Nephron progenitor cell (in vitro differentiated cells): ENCODE measurements at regions not wholly inside any gene's neighbourhood (a gene's known extent, or its start where the extent isn't known, plus 50 kb on each side); places are given as distances from the start of the nearest gene placed in this dataset.

Experiments
- DNase-seq: peaks from one replicate; pipeline ENCODE4 v3.0.0; 2021
- H3K27ac Mint-ChIP-seq: 2 replicates; pipeline ENCODE4 v1.8.0; 2021; ENCODE audit warnings: mild to moderate bottlenecking, moderate library complexity, mixed read lengths
- H3K27me3 Mint-ChIP-seq: 2 replicates; pipeline ENCODE4 v1.8.0; 2021; ENCODE audit warnings: mild to moderate bottlenecking, low read depth, mixed read lengths; ENCODE audit not compliant: poor library complexity
- H3K36me3 Mint-ChIP-seq: 2 replicates; pipeline ENCODE4 v1.8.0; 2021; ENCODE audit warnings: low read depth, mixed read lengths
- H3K4me1 Mint-ChIP-seq: 2 replicates; pipeline ENCODE4 v1.8.0; 2021; ENCODE audit warnings: mixed read lengths
- H3K4me3 Mint-ChIP-seq: 2 replicates; pipeline ENCODE4 v1.8.0; 2021; ENCODE audit warnings: mild to moderate bottlenecking, moderate library complexity, mixed read lengths
- H3K9me3 Mint-ChIP-seq: 2 replicates; pipeline ENCODE4 v1.8.0; 2021; ENCODE audit warnings: mild to moderate bottlenecking, moderate library complexity, mixed read lengths
- CTCF ChIP-seq: fragments of 200-600 bp; sonication (generic); IDR thresholded peaks from 2 replicates; pipeline ENCODE4 v1.5.0; 2021; ENCODE audit warnings: antibody characterized with exemption

GRCh38 chr16:17647879-17648872 is 177.4 kb upstream of the XYLT1 start:
- Mint-ChIP-seq H3K4me1 (peaks cover 47% of the 10 kb centered on the region), H3K36me3 (no peaks in the 10 kb centered on the region), H3K27me3 (no peaks in the 10 kb centered on the region), H3K27ac (no peak overlapping the region), H3K9me3 (peaks cover 14% of the 10 kb centered on the region), H3K4me3 (peak overlapping the region; percentile 26)
- no peak for DNase-seq
- TF ChIP-seq CTCF = no peak

- Mint-ChIP-seq H3K4me3 (no peak overlapping the region), H3K27ac (no peak overlapping the region), H3K27me3 (peaks cover 2% of the 10 kb centered on the region), H3K36me3 (no peaks in the 10 kb centered on the region), H3K9me3 (peaks cover 14% of the 10 kb centered on the region), H3K4me1 (peaks cover 25% of the 10 kb centered on the region)
- no peak for TF ChIP-seq CTCF
- DNase-seq = no peak
These were observed 173.2 kb upstream of the XYLT1 start for GRCh38 chr16:17643935-17644334.

- H3K4me3 Mint-ChIP-seq = no peak overlapping the region
- DNase-seq = no peak
- TF ChIP-seq CTCF = no peak
- H3K27me3 Mint-ChIP-seq = peaks cover 2% of the 10 kb centered on the region
- H3K9me3 Mint-ChIP-seq = peaks cover 9% of the 10 kb centered on the region
- H3K36me3 Mint-ChIP-seq = no peaks in the 10 kb centered on the region
- peaks cover 12% of the 10 kb centered on the region for H3K4me1 Mint-ChIP-seq
- no peak overlapping the region for H3K27ac Mint-ChIP-seq
These were observed 171.2 kb upstream of the XYLT1 start for GRCh38 chr16:17641990-17642389.

- Mint-ChIP-seq H3K9me3 (peaks cover 8% of the 10 kb centered on the region), H3K36me3 (no peaks in the 10 kb centered on the region), H3K27ac (no peak overlapping the region), H3K27me3 (peaks cover 5% of the 10 kb centered on the region), H3K4me1 (peaks cover 11% of the 10 kb centered on the region), H3K4me3 (no peak overlapping the region)
- no peak for TF ChIP-seq CTCF
- no peak for DNase-seq
These were observed 167.4 kb upstream of the XYLT1 start for GRCh38 chr16:17638134-17638533.

- Mint-ChIP-seq H3K4me1 (peaks cover 19% of the 10 kb centered on the region), H3K4me3 (no peak overlapping the region), H3K9me3 (peaks cover 8% of the 10 kb centered on the region), H3K36me3 (no peaks in the 10 kb centered on the region), H3K27ac (no peak overlapping the region), H3K27me3 (peaks cover 3% of the 10 kb centered on the region)
- no peak for TF ChIP-seq CTCF
- no peak for DNase-seq
These were observed 164.4 kb upstream of the XYLT1 start for GRCh38 chr16:17635183-17635582.
